Activated CD8-positive, alpha-beta T cell treated with anti-CD3 and anti-CD28 coated beads for 36 hours (primary cell): ENCODE measurements at regions not wholly inside any gene's neighbourhood (a gene's known extent, or its start where the extent isn't known, plus 50 kb on each side); places are given as distances from the start of the nearest gene placed in this dataset.

Experiments
- ATAC-seq: fragments of 200-7000 bp; cut with Tn5 transposase; one replicate; pipeline ENCODE4 v1.10.0; 2021; ENCODE audit warnings: mild to moderate bottlenecking, moderate library complexity
- CTCF ChIA-PET: fragments of 350-600 bp; sonication (Branson Sonifier 250); formaldehyde crosslinking; loops from one replicate; lab custom pipeline; 2021; ENCODE audit warnings: antibody characterized with exemption; lab: Charles Lee
- POLR2A ChIA-PET: fragments of 350-600 bp; sonication (Branson Sonifier 250); formaldehyde crosslinking; loops from one replicate; lab custom pipeline; 2021; ENCODE audit warnings: antibody characterized with exemption; lab: Charles Lee
- DNase-seq: peaks from one replicate; pipeline ENCODE4 v3.0.0-alpha.2; 2020
- H3K27ac Mint-ChIP-seq: one replicate; pipeline ENCODE4 v1.8.0; 2021; ENCODE audit warnings: mild to moderate bottlenecking, mixed read lengths
- H3K27me3 Mint-ChIP-seq: one replicate; pipeline ENCODE4 v1.8.0; 2021; ENCODE audit warnings: mixed read lengths
- H3K36me3 Mint-ChIP-seq: one replicate; pipeline ENCODE4 v1.8.0; 2021; ENCODE audit warnings: low read depth, mixed read lengths
- H3K4me1 Mint-ChIP-seq: one replicate; pipeline ENCODE4 v1.8.0; 2021; ENCODE audit warnings: low read depth, mixed read lengths
- H3K4me3 Mint-ChIP-seq: one replicate; pipeline ENCODE4 v1.8.0; 2021; ENCODE audit warnings: mild to moderate bottlenecking, moderate library complexity, mixed read lengths
- H3K9me3 Mint-ChIP-seq: one replicate; pipeline ENCODE4 v1.8.0; 2021; ENCODE audit warnings: mixed read lengths
- intact Hi-C: fragments of 100-400 bp; cut with micrococcal nuclease; formaldehyde crosslinking; loops from one replicate; pipeline ENCODE4 v1.10.0; 2022
- TF ChIP-seq, protein P1 (sequence below): fragments of 200-600 bp; IDR thresholded peaks from one replicate; pipeline ENCODE4 v1.8.0; 2022; ENCODE audit warnings: antibody characterized with exemption, mild to moderate bottlenecking

DNA sequence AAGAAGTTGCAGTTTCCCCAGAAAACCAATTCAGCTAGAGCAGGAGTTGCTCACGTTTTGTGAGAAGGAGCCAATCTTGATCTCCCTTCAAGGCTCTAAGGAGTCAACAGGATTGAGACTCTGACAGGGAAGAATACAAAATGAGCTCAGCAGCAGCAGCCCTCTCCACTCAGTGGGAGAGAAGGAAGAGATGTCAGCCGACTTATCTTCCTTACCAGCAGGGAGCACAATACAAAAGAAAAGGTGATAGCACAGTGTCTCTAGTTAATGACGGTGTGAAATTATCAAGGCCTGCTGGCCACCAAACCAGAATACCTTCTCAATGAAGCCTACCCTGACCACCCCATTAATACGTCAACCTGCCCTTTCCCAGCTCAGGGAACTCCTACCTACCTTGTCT lies 223.6 kb upstream of the TMPO start:
- CTCF ChIA-PET: no interaction called here
- Mint-ChIP-seq H3K36me3 (no peaks in the 10 kb centered on the region), H3K27me3 (peaks cover 16% of the 10 kb centered on the region), H3K9me3 (no peaks in the 10 kb centered on the region), H3K4me1 (no peaks in the 10 kb centered on the region), H3K27ac (no peak overlapping the region), H3K4me3 (no peak overlapping the region)
- POLR2A ChIA-PET: interaction anchor here (1.2 kb wide), 1 partner anchor 18 kb away, joined by 3 read pairs; no protein-coding TSS in a partner anchor
- no peak for ATAC-seq
- TF ChIP-seq, protein P1, sequence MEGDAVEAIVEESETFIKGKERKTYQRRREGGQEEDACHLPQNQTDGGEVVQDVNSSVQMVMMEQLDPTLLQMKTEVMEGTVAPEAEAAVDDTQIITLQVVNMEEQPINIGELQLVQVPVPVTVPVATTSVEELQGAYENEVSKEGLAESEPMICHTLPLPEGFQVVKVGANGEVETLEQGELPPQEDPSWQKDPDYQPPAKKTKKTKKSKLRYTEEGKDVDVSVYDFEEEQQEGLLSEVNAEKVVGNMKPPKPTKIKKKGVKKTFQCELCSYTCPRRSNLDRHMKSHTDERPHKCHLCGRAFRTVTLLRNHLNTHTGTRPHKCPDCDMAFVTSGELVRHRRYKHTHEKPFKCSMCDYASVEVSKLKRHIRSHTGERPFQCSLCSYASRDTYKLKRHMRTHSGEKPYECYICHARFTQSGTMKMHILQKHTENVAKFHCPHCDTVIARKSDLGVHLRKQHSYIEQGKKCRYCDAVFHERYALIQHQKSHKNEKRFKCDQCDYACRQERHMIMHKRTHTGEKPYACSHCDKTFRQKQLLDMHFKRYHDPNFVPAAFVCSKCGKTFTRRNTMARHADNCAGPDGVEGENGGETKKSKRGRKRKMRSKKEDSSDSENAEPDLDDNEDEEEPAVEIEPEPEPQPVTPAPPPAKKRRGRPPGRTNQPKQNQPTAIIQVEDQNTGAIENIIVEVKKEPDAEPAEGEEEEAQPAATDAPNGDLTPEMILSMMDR: no peak
- DNase-seq: no peak
- intact Hi-C loops: no loop called here

DNA sequence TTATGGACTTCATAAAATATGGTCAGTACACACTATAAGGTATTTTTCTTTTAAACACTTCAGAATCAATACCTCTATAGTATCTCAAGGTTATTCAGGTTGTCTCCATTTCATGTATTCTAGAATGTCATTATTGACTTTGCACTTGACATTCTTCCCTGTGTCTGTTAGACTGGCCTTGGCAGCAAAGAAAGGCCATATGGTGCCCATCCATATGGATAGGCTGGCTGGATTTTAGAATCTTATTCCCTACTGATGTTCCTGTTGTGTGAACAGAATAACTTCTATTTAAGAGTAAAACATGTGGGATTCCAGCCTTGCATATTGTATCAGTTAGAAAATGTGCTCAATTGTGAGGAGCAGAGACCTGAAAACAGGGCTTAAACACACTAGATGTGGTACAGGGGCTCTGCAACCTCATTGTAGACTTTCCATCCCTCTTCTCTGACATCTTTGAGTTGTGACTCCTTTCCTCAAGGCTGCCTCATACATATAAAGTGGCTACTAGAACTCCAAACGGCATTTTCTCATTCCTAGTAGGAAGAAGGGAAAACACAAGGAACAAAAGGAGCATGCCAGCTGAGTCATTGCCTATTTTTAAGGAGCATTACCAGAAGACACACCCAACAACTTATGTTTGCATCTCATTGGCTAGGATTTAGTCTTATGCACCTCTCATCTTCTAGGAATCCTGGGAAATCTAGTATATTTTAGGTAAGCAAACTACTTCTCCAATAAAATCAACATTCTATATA lies 221.2 kb upstream of the TMPO start:
- H3K9me3 Mint-ChIP-seq: no peaks in the 10 kb centered on the region

DNA sequence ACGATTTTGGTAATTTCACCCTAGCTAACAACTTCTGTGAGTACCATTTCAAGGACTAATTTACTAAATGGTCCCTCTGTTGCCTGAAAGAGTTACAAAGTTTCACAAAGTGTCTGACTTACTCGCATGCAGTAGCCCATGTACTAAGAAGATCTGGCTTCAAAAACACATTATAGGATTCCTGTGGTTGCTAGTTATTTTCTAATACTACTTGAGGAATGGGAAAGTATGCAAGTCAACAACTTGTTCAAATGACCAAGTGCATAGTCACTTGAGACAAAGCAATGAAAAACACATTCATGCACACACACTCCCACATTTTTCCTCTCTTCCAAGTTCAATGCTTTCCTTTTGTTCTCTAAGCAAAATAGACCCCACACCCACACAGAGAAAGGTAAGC lies 219.7 kb upstream of the TMPO start:
- DNase-seq (no peak), ATAC-seq (no peak)
- peaks cover 14% of the 10 kb centered on the region for H3K27me3 Mint-ChIP-seq
- CTCF ChIA-PET: no interaction called here
- POLR2A ChIA-PET: no interaction called here
- no peak overlapping the region for H3K27ac Mint-ChIP-seq
- intact Hi-C loops: no loop called here
- TF ChIP-seq, protein P1: no peak
- no peaks in the 10 kb centered on the region for H3K4me1 Mint-ChIP-seq
- no peaks in the 10 kb centered on the region for H3K9me3 Mint-ChIP-seq
- no peaks in the 10 kb centered on the region for H3K36me3 Mint-ChIP-seq
- no peak overlapping the region for H3K4me3 Mint-ChIP-seq

More for the DNA sequence above, 221.2 kb upstream of the TMPO start:
- no peaks in the 10 kb centered on the region for H3K36me3 Mint-ChIP-seq
- ATAC-seq (no peak), DNase-seq (no peak)
- H3K27me3 Mint-ChIP-seq: peaks cover 16% of the 10 kb centered on the region
- H3K27ac Mint-ChIP-seq: no peak overlapping the region
- no peak overlapping the region for H3K4me3 Mint-ChIP-seq
- TF ChIP-seq, protein P1: no peak
- intact Hi-C loops: no loop called here
- H3K4me1 Mint-ChIP-seq: no peaks in the 10 kb centered on the region
- CTCF ChIA-PET: no interaction called here
- POLR2A ChIA-PET: no interaction called here

DNA sequence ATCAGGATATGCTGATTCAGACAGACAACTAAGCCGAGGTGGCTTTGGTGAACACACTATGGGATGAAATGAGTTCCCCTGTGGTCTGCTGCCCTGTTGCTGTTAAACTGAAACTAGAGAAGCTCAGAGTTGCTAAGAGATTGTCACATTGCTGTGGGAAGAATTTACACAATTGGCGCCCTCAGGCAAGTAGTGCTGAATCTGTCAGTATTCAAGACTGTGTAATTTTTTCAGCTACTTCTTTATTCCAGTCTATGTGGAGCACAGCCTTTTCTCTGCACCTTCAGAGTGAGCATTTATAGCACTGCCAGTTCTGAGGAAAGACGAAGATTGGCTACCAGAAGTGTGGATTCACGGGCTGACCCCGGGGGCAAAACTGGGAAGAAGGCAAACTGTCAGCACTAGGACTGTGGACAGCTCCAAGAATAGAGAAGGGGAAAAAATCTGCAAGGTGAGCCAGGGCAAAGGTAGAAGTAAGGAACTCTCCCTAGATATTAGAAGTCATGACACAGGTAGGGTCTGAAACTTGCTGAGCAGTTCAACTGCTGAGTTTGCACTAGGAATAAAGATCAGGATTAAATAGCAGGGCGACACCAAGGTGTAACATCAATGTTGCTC lies 218.8 kb upstream of the TMPO start:
- ATAC-seq (no peak), DNase-seq (no peak)
- no peaks in the 10 kb centered on the region for H3K36me3 Mint-ChIP-seq
- no peak overlapping the region for H3K27ac Mint-ChIP-seq
- TF ChIP-seq, protein P1: no peak
- POLR2A ChIA-PET: no interaction called here
- intact Hi-C loops: no loop called here
- H3K4me3 Mint-ChIP-seq: no peak overlapping the region
- no peaks in the 10 kb centered on the region for H3K4me1 Mint-ChIP-seq
- H3K27me3 Mint-ChIP-seq: peaks cover 13% of the 10 kb centered on the region
- CTCF ChIA-PET: interaction anchor here (1.3 kb wide), 1 partner anchor 1718 kb away, joined by 3 read pairs; no protein-coding TSS in a partner anchor
- H3K9me3 Mint-ChIP-seq: no peaks in the 10 kb centered on the region

DNA sequence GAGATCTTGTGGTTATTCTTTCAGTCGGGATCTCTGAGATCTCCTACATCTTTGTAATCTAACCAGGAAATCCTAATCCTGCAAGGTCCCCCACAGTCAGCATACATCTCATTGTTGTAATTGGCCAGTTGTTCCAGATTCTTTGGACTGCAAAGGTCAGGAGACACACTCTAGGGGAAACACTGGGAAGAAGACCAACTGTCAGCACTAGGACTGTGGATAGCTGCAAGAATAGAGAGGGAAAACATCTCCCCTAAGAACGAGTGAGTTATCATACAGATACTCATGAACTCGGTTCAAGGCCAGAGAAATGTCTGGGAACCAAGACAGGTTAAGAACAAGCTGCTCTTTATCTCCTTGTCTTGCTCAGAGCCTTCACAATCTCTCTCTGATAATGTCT lies 217.9 kb upstream of the TMPO start:
- no peaks in the 10 kb centered on the region for H3K9me3 Mint-ChIP-seq
- no peaks in the 10 kb centered on the region for H3K36me3 Mint-ChIP-seq
- H3K4me3 Mint-ChIP-seq: no peak overlapping the region
- H3K4me1 Mint-ChIP-seq: no peaks in the 10 kb centered on the region
- peaks cover 11% of the 10 kb centered on the region for H3K27me3 Mint-ChIP-seq
- H3K27ac Mint-ChIP-seq: no peak overlapping the region
- DNase-seq: no peak
- ChIA-PET POLR2A (no interaction called here), CTCF (interaction anchor here (1.3 kb wide), 1 partner anchor 1719 kb away, joined by 3 read pairs; no protein-coding TSS in a partner anchor)
- TF ChIP-seq, protein P1: no peak
- intact Hi-C loops: no loop called here
- ATAC-seq: no peak
